ENCODE measurements at regions not wholly inside any gene's neighbourhood (a gene's known extent, or its start where the extent isn't known, plus 50 kb on each side); places are given as distances from the start of the nearest gene placed in this dataset.

- TF ChIP-seq POLR2A (IDR thresholded peaks at IDR 0.05; ENCODE audit: low read depth, low read length) (no peak), TAF1 (IDR thresholded peaks at IDR 0.05; ENCODE audit: borderline replicate concordance, low read depth, low read length) (no peak), POLR2AphosphoS5 (IDR thresholded peaks at IDR 0.05; ENCODE audit: low read depth, low read length) (no peak)
Observed at GRCh38 chr11:26191193-26191592, 140.7 kb upstream of the ANO3 start.
